22Rv1 (cell line): ENCODE measurements at regions not wholly inside any gene's neighbourhood (a gene's known extent, or its start where the extent isn't known, plus 50 kb on each side); places are given as distances from the start of the nearest gene placed in this dataset.

Source experiments
- CTCF ChIP-seq: fragments of 450-650 bp; IDR thresholded peaks from 2 replicates; pipeline ENCODE4 v1.5.1; 2017; ENCODE audit warnings: mild to moderate bottlenecking
- ZFX ChIP-seq: fragments of 450-650 bp; IDR thresholded peaks from 2 replicates; pipeline ENCODE4 v1.6.1; 2017; ENCODE audit warnings: antibody characterized with exemption, borderline replicate concordance

- TF ChIP-seq CTCF (no peak), ZFX (no peak)
These were observed 59.7 kb upstream of the LRAT start for GRCh38 chr4:154683956-154684681.
